Liver (tissue), 6 donors: ENCODE measurements at regions not wholly inside any gene's neighbourhood (a gene's known extent, or its start where the extent isn't known, plus 50 kb on each side); places are given as distances from the start of the nearest gene placed in this dataset.

Experiments used
- DNase-seq: peaks from one replicate; pipeline ENCODE4 v3.0.0-alpha.2; 2017; ENCODE audit warnings: low spot score
- H3K27ac ChIP-seq, 2 donors: one replicate each; pipeline ENCODE4 v1.7.0; 2013; ENCODE audit warnings: inconsistent platforms in 2 of 2, low read length in 2 of 2, control low read depth in 1 of 2, low read depth in 1 of 2, mild to moderate bottlenecking in 1 of 2
- H3K27me3 ChIP-seq, 4 donors: one replicate each; pipeline versions ENCODE4 v1.6.1 to v1.7.0; 2013; ENCODE audit warnings: low read length in 3 of 4, inconsistent platforms in 1 of 4, mild to moderate bottlenecking in 1 of 4, moderate library complexity in 1 of 4; ENCODE audit not compliant: control insufficient read depth in 4 of 4, insufficient read depth in 4 of 4
- H3K36me3 ChIP-seq, 4 donors: one replicate each; pipeline versions ENCODE4 v1.6.1 to v1.7.0; 2013; ENCODE audit warnings: low read length in 3 of 4, mild to moderate bottlenecking in 3 of 4, low read depth in 1 of 4, moderate library complexity in 1 of 4; ENCODE audit not compliant: control insufficient read depth in 4 of 4, insufficient read depth in 3 of 4
- H3K4me1 ChIP-seq, 4 donors: one replicate each; pipeline versions ENCODE4 v1.6.1 to v1.7.0; 2013; ENCODE audit warnings: low read length in 3 of 4, mild to moderate bottlenecking in 3 of 4, moderate library complexity in 1 of 4; ENCODE audit not compliant: control insufficient read depth in 4 of 4, insufficient read depth in 4 of 4
- H3K4me3 ChIP-seq, 3 donors: one replicate each; pipeline versions ENCODE4 v1.6.1 to v1.7.0; 2013; ENCODE audit warnings: low read length in 3 of 3, control low read depth in 1 of 3, low read depth in 1 of 3, mild to moderate bottlenecking in 1 of 3
- H3K9ac ChIP-seq, 2 donors: one replicate each; pipeline ENCODE4 v1.7.0; 2013; ENCODE audit warnings: low read length in 2 of 2, mild to moderate bottlenecking in 2 of 2, moderate library complexity in 2 of 2, control low read depth in 1 of 2, low read depth in 1 of 2
- H3K9me3 ChIP-seq, 4 donors: one replicate each; pipeline versions ENCODE4 v1.6.1 to v1.7.0; 2013; ENCODE audit warnings: low read length in 3 of 4; ENCODE audit not compliant: control insufficient read depth in 4 of 4
- EGR1 ChIP-seq, 2 donors: IDR thresholded peaks; 2 replicates each; pipeline ENCODE4 v1.6.1; 2016 to 2018; ENCODE audit warnings: antibody characterized with exemption in 2 of 2, low read depth in 2 of 2
- FOXA2 ChIP-seq: IDR thresholded peaks from 2 replicates; pipeline ENCODE4 v1.6.1; 2016; ENCODE audit warnings: antibody characterized with exemption
- GABPA ChIP-seq, 2 donors: IDR thresholded peaks in 1 of 2; conservative IDR thresholded peaks in 1 of 2; 2 replicates each; pipeline ENCODE4 v1.6.1; 2016; ENCODE audit warnings: antibody characterized with exemption in 2 of 2, mild to moderate bottlenecking in 1 of 2, moderate library complexity in 1 of 2
- JUND ChIP-seq, 2 donors: IDR thresholded peaks; 2 replicates each; pipeline ENCODE4 v1.6.1; 2016; ENCODE audit warnings: antibody characterized with exemption in 2 of 2
- NR2F2 ChIP-seq: IDR thresholded peaks from 2 replicates; pipeline ENCODE4 v1.6.1; 2016; ENCODE audit warnings: antibody characterized with exemption
- RAD21 ChIP-seq, 2 donors: IDR thresholded peaks; 2 replicates each; pipeline ENCODE4 v1.6.1; 2016; ENCODE audit warnings: antibody characterized with exemption in 2 of 2, mild to moderate bottlenecking in 2 of 2
- TAF1 ChIP-seq: conservative IDR thresholded peaks from 2 replicates; pipeline ENCODE4 v1.6.1; 2016; ENCODE audit warnings: antibody characterized with exemption, mild to moderate bottlenecking
- YY1 ChIP-seq: IDR thresholded peaks from 2 replicates; pipeline ENCODE4 v1.6.1; 2016; ENCODE audit warnings: antibody characterized with exemption, mild to moderate bottlenecking
- TF ChIP-seq, protein P1 (sequence below): IDR thresholded peaks from 2 replicates; pipeline ENCODE4 v1.6.1; 2016; ENCODE audit warnings: antibody characterized with exemption
- TF ChIP-seq, protein P2 (sequence below): IDR thresholded peaks from 2 replicates; pipeline ENCODE4 v1.6.1; 2016; ENCODE audit warnings: antibody characterized with exemption
- TF ChIP-seq, protein P3 (sequence below): IDR thresholded peaks from 2 replicates; pipeline ENCODE4 v1.6.1; 2016; ENCODE audit warnings: antibody characterized with exemption
- donor health status: healthy.
- donor health status: healthy.
- donor health status: healthy.

DNA sequence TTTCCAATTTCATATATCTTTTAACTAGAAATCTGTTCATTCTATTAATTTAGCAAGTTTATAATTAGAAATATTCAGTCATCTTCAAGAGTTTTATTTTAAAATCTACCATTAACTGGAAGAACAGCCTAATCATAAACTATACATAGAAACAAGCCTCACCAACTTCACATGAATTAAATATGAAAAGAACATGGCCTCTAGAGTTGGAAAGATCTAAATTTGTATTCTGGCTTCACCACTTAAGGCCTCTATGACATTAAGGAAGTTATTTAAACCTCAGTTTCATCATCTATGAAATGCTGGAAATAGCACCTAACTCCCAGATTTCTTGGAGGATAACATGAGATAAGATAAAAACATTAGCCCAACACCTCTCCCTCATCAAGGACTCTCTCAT is 51.4 kb upstream of the SCN7A start:
- no peak overlapping the region for H3K9ac ChIP-seq
- no peak overlapping the region for H3K27ac ChIP-seq
- no peaks in the 10 kb centered on the region for H3K4me1 ChIP-seq
- H3K27me3 ChIP-seq: no peaks in the 10 kb centered on the region
- no peaks in the 10 kb centered on the region for H3K36me3 ChIP-seq
- DNase-seq: no peak
- H3K9me3 ChIP-seq: no peaks in the 10 kb centered on the region
- no peak for TF ChIP-seq YY1
- TF ChIP-seq, protein P1, sequence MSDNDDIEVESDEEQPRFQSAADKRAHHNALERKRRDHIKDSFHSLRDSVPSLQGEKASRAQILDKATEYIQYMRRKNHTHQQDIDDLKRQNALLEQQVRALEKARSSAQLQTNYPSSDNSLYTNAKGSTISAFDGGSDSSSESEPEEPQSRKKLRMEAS: no peak
- no peak for TF ChIP-seq FOXA2
- TF ChIP-seq RAD21 (IDR thresholded peaks at IDR 0.05): no peak
- no peak for TF ChIP-seq GABPA (IDR thresholded peaks at IDR 0.05 in 1 of 2, conservative IDR thresholded peaks at IDR 0.05 in 1 of 2)
- no peak for TF ChIP-seq EGR1 (IDR thresholded peaks at IDR 0.05; ENCODE audit: low read depth in 2 of 2)
- TF ChIP-seq, protein P2, sequence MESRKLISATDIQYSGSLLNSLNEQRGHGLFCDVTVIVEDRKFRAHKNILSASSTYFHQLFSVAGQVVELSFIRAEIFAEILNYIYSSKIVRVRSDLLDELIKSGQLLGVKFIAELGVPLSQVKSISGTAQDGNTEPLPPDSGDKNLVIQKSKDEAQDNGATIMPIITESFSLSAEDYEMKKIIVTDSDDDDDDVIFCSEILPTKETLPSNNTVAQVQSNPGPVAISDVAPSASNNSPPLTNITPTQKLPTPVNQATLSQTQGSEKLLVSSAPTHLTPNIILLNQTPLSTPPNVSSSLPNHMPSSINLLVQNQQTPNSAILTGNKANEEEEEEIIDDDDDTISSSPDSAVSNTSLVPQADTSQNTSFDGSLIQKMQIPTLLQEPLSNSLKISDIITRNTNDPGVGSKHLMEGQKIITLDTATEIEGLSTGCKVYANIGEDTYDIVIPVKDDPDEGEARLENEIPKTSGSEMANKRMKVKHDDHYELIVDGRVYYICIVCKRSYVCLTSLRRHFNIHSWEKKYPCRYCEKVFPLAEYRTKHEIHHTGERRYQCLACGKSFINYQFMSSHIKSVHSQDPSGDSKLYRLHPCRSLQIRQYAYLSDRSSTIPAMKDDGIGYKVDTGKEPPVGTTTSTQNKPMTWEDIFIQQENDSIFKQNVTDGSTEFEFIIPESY: no peak
- no peak for TF ChIP-seq TAF1
- TF ChIP-seq NR2F2: no peak
- no peak for TF ChIP-seq JUND (IDR thresholded peaks at IDR 0.05)
- TF ChIP-seq, protein P3, sequence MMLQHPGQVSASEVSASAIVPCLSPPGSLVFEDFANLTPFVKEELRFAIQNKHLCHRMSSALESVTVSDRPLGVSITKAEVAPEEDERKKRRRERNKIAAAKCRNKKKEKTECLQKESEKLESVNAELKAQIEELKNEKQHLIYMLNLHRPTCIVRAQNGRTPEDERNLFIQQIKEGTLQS: no peak
- no peak overlapping the region for H3K4me3 ChIP-seq
